Hematopoietic multipotent progenitor cell treated with erythropoietin and hydrocortisone succinate and interleukin-3 and kit ligand, for 4 days (in vitro differentiated cells): ENCODE measurements at regions not wholly inside any gene's neighbourhood (a gene's known extent, or its start where the extent isn't known, plus 50 kb on each side); places are given as distances from the start of the nearest gene placed in this dataset.

Experiments used
- DNase-seq: peaks from one replicate; pipeline ENCODE4 v3.0.0-alpha.2; 2015

- DNase-seq: no peak
Measured at GRCh38 chrX:30949554-30949953, 60.5 kb upstream of the TAB3 start.

GRCh38 chrX:30948626-30949025 is 59.6 kb upstream of the TAB3 start:
- no peak for DNase-seq

GRCh38 chrX:30948051-30948450 is 59.0 kb upstream of the TAB3 start:
- no peak for DNase-seq

GRCh38 chrX:30943984-30944383 is 54.9 kb upstream of the TAB3 start:
- peak; percentile 26 for DNase-seq

GRCh38 chrX:30941898-30942297 is 52.8 kb upstream of the TAB3 start:
- DNase-seq: no peak

GRCh38 chrX:30939928-30940327 is 50.9 kb upstream of the TAB3 start:
- no peak for DNase-seq
